MCF 10A (cell line): ENCODE measurements at regions not wholly inside any gene's neighbourhood (a gene's known extent, or its start where the extent isn't known, plus 50 kb on each side); places are given as distances from the start of the nearest gene placed in this dataset.

ENCODE experiments used
- BruUV-seq: library from RNA; stranded (reverse); fragments of 400-500 nt; replicated peaks from 2 replicates; lab custom pipeline; 2021; lab: Mats Ljungman, UMichigan
- CTCF ChIA-PET: fragments of 300-600 bp; sonication (Branson Sonifier 250); formaldehyde crosslinking; extraction: SDS; loops from one replicate; lab custom pipeline; 2021; ENCODE audit warnings: antibody characterized with exemption, inconsistent platforms; lab: Yijun Ruan, JAX
- POLR2A ChIA-PET: fragments of 300-600, 350-650 bp; sonication (Branson Sonifier 250); formaldehyde crosslinking; extraction: SDS; loops from one replicate; lab custom pipeline; 2020; ENCODE audit warnings: antibody characterized with exemption, inconsistent platforms; lab: Yijun Ruan, JAX
- DNase-seq: peaks from one replicate; pipeline ENCODE4 v3.0.0-alpha.2; 2018; ENCODE audit not compliant: unreplicated experiment
- H3K27ac Mint-ChIP-seq: one replicate; pipeline ENCODE4 v1.8.0; 2022; ENCODE audit warnings: mild to moderate bottlenecking, low read depth, mixed read lengths; ENCODE audit not compliant: unreplicated experiment
- H3K27me3 Mint-ChIP-seq: one replicate; pipeline ENCODE4 v1.8.0; 2022; ENCODE audit warnings: mixed read lengths; ENCODE audit not compliant: insufficient read depth, unreplicated experiment
- H3K36me3 Mint-ChIP-seq: one replicate; pipeline ENCODE4 v1.8.0; 2022; ENCODE audit warnings: mild to moderate bottlenecking, moderate library complexity, mixed read lengths; ENCODE audit not compliant: insufficient read depth, unreplicated experiment
- H3K4me1 Mint-ChIP-seq: one replicate; pipeline ENCODE4 v1.8.0; 2022; ENCODE audit warnings: mixed read lengths; ENCODE audit not compliant: insufficient read depth, unreplicated experiment
- H3K4me3 Mint-ChIP-seq: one replicate; pipeline ENCODE4 v1.8.0; 2022; ENCODE audit warnings: mild to moderate bottlenecking, moderate library complexity, mixed read lengths; ENCODE audit not compliant: unreplicated experiment
- H3K9me3 Mint-ChIP-seq: one replicate; pipeline ENCODE4 v1.8.0; 2022; ENCODE audit warnings: mixed read lengths; ENCODE audit not compliant: unreplicated experiment
- CTCF ChIP-seq: fragments of 200-600 bp; IDR thresholded peaks from one replicate; pipeline ENCODE4 v1.8.0; 2022; ENCODE audit warnings: antibody characterized with exemption, mild to moderate bottlenecking; ENCODE audit not compliant: unreplicated experiment
- intact Hi-C: fragments of 100-400 bp; cut with micrococcal nuclease; formaldehyde crosslinking; loops from 2 replicates; pipeline ENCODE4 v1.14.1; 2022

GRCh38 chr1:115401676-115402075, 63.6 kb upstream of the NGF start:
- no TSS peak for BruUV-seq
- no peaks in the 10 kb centered on the region for H3K27me3 Mint-ChIP-seq
- POLR2A ChIA-PET = no interaction called here
- no peaks in the 10 kb centered on the region for H3K4me1 Mint-ChIP-seq
- CTCF ChIA-PET = interaction anchor here (0.6 to 0.7 kb wide), 2 partner anchors 68 to 276 kb away, joined by 3 read pairs; no protein-coding TSS in a partner anchor
- TF ChIP-seq CTCF = no peak
- intact Hi-C loops = no loop called here
- no peak overlapping the region for H3K4me3 Mint-ChIP-seq
- no peak for DNase-seq
- no peak overlapping the region for H3K27ac Mint-ChIP-seq
- H3K9me3 Mint-ChIP-seq = no peaks in the 10 kb centered on the region
- H3K36me3 Mint-ChIP-seq = no peaks in the 10 kb centered on the region

GRCh38 chr1:115400891-115401290, 62.8 kb upstream of the NGF start:
- no peak overlapping the region for H3K4me3 Mint-ChIP-seq
- no peak overlapping the region for H3K27ac Mint-ChIP-seq
- no peaks in the 10 kb centered on the region for H3K9me3 Mint-ChIP-seq
- H3K36me3 Mint-ChIP-seq = no peaks in the 10 kb centered on the region
- no peaks in the 10 kb centered on the region for H3K27me3 Mint-ChIP-seq
- ChIA-PET POLR2A (interaction anchor here (0.6 kb wide), 2 partner anchors 231 to 324 kb away, joined by 3 to 4 read pairs; no protein-coding TSS in a partner anchor), CTCF (interaction anchor here (0.6 kb wide), 1 partner anchor 78 kb away, joined by 5 read pairs; no protein-coding TSS in a partner anchor)
- no peaks in the 10 kb centered on the region for H3K4me1 Mint-ChIP-seq
- no peak for TF ChIP-seq CTCF
- DNase-seq = no peak
- intact Hi-C loops = no loop called here
- no TSS peak for BruUV-seq

GRCh38 chr1:115400426-115400825, 62.4 kb upstream of the NGF start:
- Mint-ChIP-seq H3K27ac (no peak overlapping the region), H3K4me1 (no peaks in the 10 kb centered on the region), H3K4me3 (no peak overlapping the region), H3K27me3 (no peaks in the 10 kb centered on the region), H3K9me3 (no peaks in the 10 kb centered on the region), H3K36me3 (no peaks in the 10 kb centered on the region)
- no peak for TF ChIP-seq CTCF
- DNase-seq = no peak
- POLR2A ChIA-PET = interaction anchor here (0.6 to 1.2 kb wide), 3 partner anchors 11 to 324 kb away, joined by 3 to 4 read pairs (median 3); no protein-coding TSS in a partner anchor
- CTCF ChIA-PET = interaction anchor here (0.6 kb wide), 1 partner anchor 77 kb away, joined by 5 read pairs; no protein-coding TSS in a partner anchor
- intact Hi-C loops = no loop called here
- BruUV-seq = no TSS peak

- Mint-ChIP-seq H3K4me3 (no peak overlapping the region), H3K27ac (no peak overlapping the region), H3K27me3 (no peaks in the 10 kb centered on the region), H3K9me3 (no peaks in the 10 kb centered on the region), H3K4me1 (no peaks in the 10 kb centered on the region), H3K36me3 (no peaks in the 10 kb centered on the region)
- no peak for TF ChIP-seq CTCF
- no TSS peak for BruUV-seq
- no peak for DNase-seq
- POLR2A ChIA-PET = interaction anchor here (0.7 kb wide), 1 partner anchor 10 kb away, joined by 4 read pairs; no protein-coding TSS in a partner anchor
- intact Hi-C loops = no loop called here
- CTCF ChIA-PET = interaction anchor here (1.3 kb wide), 1 partner anchor 347 kb away, joined by 3 read pairs; no protein-coding TSS in a partner anchor
Measured at GRCh38 chr1:115398745-115399144, 60.7 kb upstream of the NGF start.
